ENCODE measurements at regions not wholly inside any gene's neighbourhood (a gene's known extent, or its start where the extent isn't known, plus 50 kb on each side); places are given as distances from the start of the nearest gene placed in this dataset.

DNA sequence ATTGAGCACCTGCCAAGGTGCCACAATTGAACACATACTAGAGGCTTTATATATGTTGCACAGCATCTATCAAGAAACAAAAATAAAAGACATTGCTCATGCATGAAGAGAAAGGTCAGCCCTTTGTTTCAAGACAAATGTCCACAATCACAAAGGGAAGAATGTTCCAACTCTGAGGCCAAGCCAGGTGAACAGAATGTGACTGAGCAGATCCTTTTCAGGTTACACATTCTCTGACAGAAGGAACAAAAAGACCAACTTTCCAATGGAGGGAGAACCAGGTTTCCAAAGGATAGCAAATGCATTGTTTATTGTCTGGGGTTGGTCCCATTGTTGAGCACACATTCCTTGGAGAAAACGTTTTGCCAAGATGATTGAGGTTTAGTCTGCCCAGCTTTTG is 50.2 kb upstream of the FAM174B start:
- Mint-ChIP-seq H3K4me1 (ENCODE audit: low read depth) (peaks cover 15% of the 10 kb centered on the region), H3K27ac (no peak overlapping the region), H3K36me3 (ENCODE audit: low read depth) (no peaks in the 10 kb centered on the region), H3K27me3 (ENCODE audit: insufficient read depth) (peaks cover 14% of the 10 kb centered on the region), H3K4me3 (no peak overlapping the region), H3K9me3 (no peaks in the 10 kb centered on the region)
- no peak for DNase-seq
- TF ChIP-seq, protein P1, sequence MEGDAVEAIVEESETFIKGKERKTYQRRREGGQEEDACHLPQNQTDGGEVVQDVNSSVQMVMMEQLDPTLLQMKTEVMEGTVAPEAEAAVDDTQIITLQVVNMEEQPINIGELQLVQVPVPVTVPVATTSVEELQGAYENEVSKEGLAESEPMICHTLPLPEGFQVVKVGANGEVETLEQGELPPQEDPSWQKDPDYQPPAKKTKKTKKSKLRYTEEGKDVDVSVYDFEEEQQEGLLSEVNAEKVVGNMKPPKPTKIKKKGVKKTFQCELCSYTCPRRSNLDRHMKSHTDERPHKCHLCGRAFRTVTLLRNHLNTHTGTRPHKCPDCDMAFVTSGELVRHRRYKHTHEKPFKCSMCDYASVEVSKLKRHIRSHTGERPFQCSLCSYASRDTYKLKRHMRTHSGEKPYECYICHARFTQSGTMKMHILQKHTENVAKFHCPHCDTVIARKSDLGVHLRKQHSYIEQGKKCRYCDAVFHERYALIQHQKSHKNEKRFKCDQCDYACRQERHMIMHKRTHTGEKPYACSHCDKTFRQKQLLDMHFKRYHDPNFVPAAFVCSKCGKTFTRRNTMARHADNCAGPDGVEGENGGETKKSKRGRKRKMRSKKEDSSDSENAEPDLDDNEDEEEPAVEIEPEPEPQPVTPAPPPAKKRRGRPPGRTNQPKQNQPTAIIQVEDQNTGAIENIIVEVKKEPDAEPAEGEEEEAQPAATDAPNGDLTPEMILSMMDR (IDR thresholded peaks at IDR 0.05), result no peak

DNA sequence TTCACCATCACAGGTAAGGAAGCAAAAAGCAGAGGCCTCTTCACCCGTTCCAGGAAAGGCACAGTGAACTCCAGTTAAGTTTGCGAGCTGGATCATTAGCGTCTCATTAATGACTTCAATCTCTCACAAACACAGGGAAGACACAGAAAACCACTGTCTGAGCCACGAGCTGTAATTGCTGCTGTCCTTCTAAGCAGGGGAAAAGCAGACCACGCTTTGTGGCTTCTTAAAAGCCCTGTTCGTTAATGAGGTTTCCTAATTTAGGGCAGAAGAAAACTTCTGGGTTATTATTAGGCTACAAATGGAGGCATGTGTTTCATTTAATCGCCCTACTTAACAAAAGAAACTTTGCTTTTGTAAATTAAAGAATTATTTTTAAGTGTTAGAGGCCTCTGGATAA is 50.6 kb upstream of the FAM174B start:
- Mint-ChIP-seq H3K36me3 (ENCODE audit: low read depth) (no peaks in the 10 kb centered on the region), H3K4me1 (ENCODE audit: low read depth) (peaks cover 15% of the 10 kb centered on the region), H3K9me3 (no peaks in the 10 kb centered on the region), H3K4me3 (no peak overlapping the region), H3K27ac (no peak overlapping the region), H3K27me3 (ENCODE audit: insufficient read depth) (peaks cover 14% of the 10 kb centered on the region)
- TF ChIP-seq, protein P1 (IDR thresholded peaks at IDR 0.05), result no peak
- no peak for DNase-seq

DNA sequence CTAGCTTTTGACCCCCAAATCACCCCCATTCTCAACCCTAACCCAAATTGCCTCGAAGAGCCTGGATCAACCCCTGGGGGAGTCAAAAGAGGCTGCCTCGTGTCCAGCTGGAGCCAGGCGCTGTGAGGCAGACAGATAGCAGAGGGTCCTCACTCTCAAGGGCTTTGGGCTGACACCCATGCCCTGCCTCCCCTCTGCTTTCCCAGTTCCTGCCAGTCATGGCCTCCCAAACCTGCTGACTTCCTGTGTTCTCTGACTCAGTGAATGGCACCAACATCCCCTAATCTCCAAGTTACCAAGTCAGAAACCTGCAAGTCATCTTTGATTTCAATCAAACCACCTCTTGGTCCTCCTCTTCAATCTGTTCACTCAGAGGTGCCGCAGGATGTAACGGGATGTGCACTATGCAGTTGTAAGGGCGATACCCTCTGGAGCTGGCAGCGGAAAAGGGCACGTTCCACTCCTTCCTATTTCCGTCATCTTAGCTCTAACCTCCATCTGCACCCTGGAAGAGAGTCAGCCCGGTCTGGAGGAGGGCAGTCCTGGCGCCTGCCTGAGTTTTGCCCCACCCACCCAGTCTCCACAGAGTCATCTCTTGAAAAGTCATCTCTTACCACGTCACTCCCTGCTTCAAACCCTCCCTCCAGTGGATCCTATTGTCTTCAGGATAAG is 52.4 kb upstream of the FAM174B start:
- Mint-ChIP-seq H3K27me3 (ENCODE audit: insufficient read depth) (peaks cover 13% of the 10 kb centered on the region), H3K4me3 (no peak overlapping the region), H3K36me3 (ENCODE audit: low read depth) (no peaks in the 10 kb centered on the region), H3K4me1 (ENCODE audit: low read depth) (peaks cover 15% of the 10 kb centered on the region), H3K9me3 (no peaks in the 10 kb centered on the region), H3K27ac (no peak overlapping the region)
- DNase-seq, result no peak
- TF ChIP-seq, protein P1 (IDR thresholded peaks at IDR 0.05), result no peak

DNA sequence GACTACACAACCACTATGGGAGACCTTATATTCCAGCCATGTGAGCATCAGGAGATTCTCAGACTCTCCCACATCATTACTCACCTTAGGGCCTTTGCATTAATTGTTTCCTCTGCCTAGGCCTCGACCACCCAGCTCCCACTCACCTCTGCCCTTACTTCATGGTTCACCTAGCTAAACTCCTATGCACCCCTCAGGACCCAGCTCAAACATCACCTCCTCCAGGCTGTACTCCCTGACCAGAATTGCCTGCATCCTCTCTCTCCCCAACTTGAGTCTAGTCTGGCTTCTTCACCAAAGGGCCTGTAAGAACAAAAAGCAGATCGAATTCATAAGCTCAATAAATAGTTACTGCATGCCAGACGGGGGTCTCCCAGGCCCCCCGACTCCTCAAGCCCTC is 53.1 kb upstream of the FAM174B start:
- Mint-ChIP-seq H3K4me3 (no peak overlapping the region), H3K27ac (no peak overlapping the region)

DNA sequence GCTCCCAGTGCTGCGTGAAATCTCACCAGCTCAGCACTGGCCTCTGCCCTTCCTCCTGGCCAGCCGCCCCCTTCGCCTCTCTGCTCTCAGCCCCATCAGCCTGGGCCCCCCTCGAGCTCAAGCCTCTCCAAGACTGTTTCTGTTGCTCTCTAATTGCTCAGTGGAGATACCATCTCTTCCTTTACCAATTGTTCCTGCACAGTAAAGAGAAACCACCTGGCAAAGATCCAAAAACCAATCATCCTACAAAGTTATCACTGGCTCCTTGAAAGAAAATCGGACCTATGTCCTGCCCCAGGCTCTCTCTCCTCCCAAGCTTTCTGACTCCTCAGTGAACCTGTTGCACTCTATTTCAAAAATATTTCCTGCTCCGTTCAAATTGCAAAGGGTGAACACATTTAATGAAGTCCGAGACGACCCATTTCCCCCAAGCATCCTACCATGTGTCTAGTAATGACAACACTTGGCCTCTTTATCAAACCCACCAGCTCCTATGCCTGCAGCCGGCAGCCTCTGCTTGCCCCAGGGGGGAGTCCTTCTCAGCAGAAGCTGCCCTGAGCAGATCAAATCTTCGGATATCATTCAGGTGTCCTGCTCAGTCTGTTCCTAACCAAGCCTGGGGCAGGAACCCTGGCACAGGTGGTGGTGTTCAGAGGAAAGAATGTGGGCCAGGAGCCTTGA is 53.7 kb upstream of the FAM174B start:
- TF ChIP-seq, protein P1 (IDR thresholded peaks at IDR 0.05), result no peak
- Mint-ChIP-seq H3K36me3 (ENCODE audit: low read depth) (no peaks in the 10 kb centered on the region), H3K27me3 (ENCODE audit: insufficient read depth) (peaks cover 9% of the 10 kb centered on the region), H3K27ac (no peak overlapping the region), H3K9me3 (no peaks in the 10 kb centered on the region), H3K4me3 (no peak overlapping the region), H3K4me1 (ENCODE audit: low read depth) (peaks cover 21% of the 10 kb centered on the region)
- DNase-seq, result no peak

More for the DNA sequence above, 53.1 kb upstream of the FAM174B start:
- TF ChIP-seq, protein P1 (IDR thresholded peaks at IDR 0.05), result no peak
- Mint-ChIP-seq H3K4me1 (ENCODE audit: low read depth) (peaks cover 15% of the 10 kb centered on the region), H3K9me3 (no peaks in the 10 kb centered on the region), H3K36me3 (ENCODE audit: low read depth) (no peaks in the 10 kb centered on the region), H3K27me3 (ENCODE audit: insufficient read depth) (peaks cover 13% of the 10 kb centered on the region)
- DNase-seq, result no peak

All from HFFc6 (cell line).